ENCODE measurements at regions not wholly inside any gene's neighbourhood (a gene's known extent, or its start where the extent isn't known, plus 50 kb on each side); places are given as distances from the start of the nearest gene placed in this dataset.

- no TSS peak for BruUV-seq (replicated peaks)
- intact Hi-C loops (cut with micrococcal nuclease), result no loop called here
Observed at GRCh38 chr3:24726423-24726822, 231.8 kb upstream of the THRB start.

More at GRCh38 chr3:24726423-24726822, 231.8 kb upstream of the THRB start:
- no peak overlapping the region for H3K9ac ChIP-seq (replicated peaks; ENCODE audit: extremely low read depth, insufficient read depth, low read length)
- dilution Hi-C loops (cut with MboI; ENCODE audit: extremely low pct_ligation_motif_present, low sequenced_read_pairs), result no loop called here
- H3K27ac ChIP-seq (ENCODE audit: insufficient read depth, low read depth, low read length), result no peak overlapping the region
- no peaks in the 10 kb centered on the region for H3K9me3 ChIP-seq (replicated peaks; ENCODE audit: control insufficient read depth, insufficient read depth, low read length)
- TF ChIP-seq POLR2AphosphoS5 (IDR thresholded peaks at IDR 0.05; ENCODE audit: insufficient read depth, low read depth, low read length) (no peak), MAX (IDR thresholded peaks at IDR 0.05; ENCODE audit: insufficient read depth, insufficient read length) (no peak), FOS (IDR thresholded peaks at IDR 0.05; ENCODE audit: borderline replicate concordance, insufficient read depth, low read length) (no peak), POLR2A (IDR thresholded peaks at IDR 0.05; ENCODE audit: low read depth, low read length) (no peak), EZH2 (IDR thresholded peaks at IDR 0.05; ENCODE audit: borderline replicate concordance, low read depth, low read length, severe bottlenecking) (no peak), GATA2 (IDR thresholded peaks at IDR 0.05; ENCODE audit: insufficient read depth, insufficient read length, low read depth, low read length) (no peak), MYC (IDR thresholded peaks at IDR 0.05; ENCODE audit: low read depth, low read length) (no peak), JUN (IDR thresholded peaks at IDR 0.05; ENCODE audit: borderline replicate concordance, insufficient read depth, insufficient read length, low read depth) (no peak), CTCF (IDR thresholded peaks at IDR 0.05; ENCODE audit: extremely low read depth in 1 of 2, insufficient read depth in 1 of 2, low read depth in 1 of 2, low read length in 2 of 2) (no peak)
- H3K4me1 ChIP-seq (ENCODE audit: control insufficient read depth, extremely low read depth, insufficient read depth, low read length), result no peaks in the 10 kb centered on the region
- CTCF ChIA-PET, result interaction anchor here (1.2 to 1.4 kb wide), 2 partner anchors 9 to 27 kb away, joined by 3 read pairs; no protein-coding TSS in a partner anchor
- H2AFZ ChIP-seq (ENCODE audit: low read depth, low read length), result no peak overlapping the region
- H3K79me2 ChIP-seq (ENCODE audit: control insufficient read depth, insufficient read depth, low read length), result no peaks in the 10 kb centered on the region
- no peak overlapping the region for H3K4me3 ChIP-seq (replicated peaks in 1 of 3; ENCODE audit: insufficient read depth in 1 of 3, low read depth in 1 of 3, low read length in 3 of 3)
- H3K4me2 ChIP-seq (ENCODE audit: insufficient read depth, low read length), result no peak overlapping the region
- no peaks in the 10 kb centered on the region for H3K27me3 ChIP-seq (ENCODE audit: control insufficient read depth in 2 of 2, insufficient read depth in 2 of 2, low read length in 2 of 2)
- FAIRE-seq, result no peak
- H3K9me1 ChIP-seq (replicated peaks; ENCODE audit: control insufficient read depth, extremely low read depth, insufficient read depth, low read length), result no peaks in the 10 kb centered on the region
- no peaks in the 10 kb centered on the region for H4K20me1 ChIP-seq (replicated peaks; ENCODE audit: control insufficient read depth, extremely low read depth, insufficient read depth, low read length)
- DNase-seq (ENCODE audit: low read depth, low spot score), result no peak
- POLR2A ChIA-PET, result no interaction called here
- H3K36me3 ChIP-seq (ENCODE audit: control insufficient read depth in 2 of 2, extremely low read depth in 1 of 2, insufficient read depth in 2 of 2, low read length in 2 of 2), result no peaks in the 10 kb centered on the region

Data from endothelial cell of umbilical vein (primary cell).